Right lobe of liver (tissue), 6 donors: ENCODE measurements at regions not wholly inside any gene's neighbourhood (a gene's known extent, or its start where the extent isn't known, plus 50 kb on each side); places are given as distances from the start of the nearest gene placed in this dataset.

Experiments
- ATAC-seq, 4 donors: fragments of 200-7000 bp; cut with Tn5 transposase; one replicate each; pipeline ENCODE4 v1.9.1; 2020; ENCODE audit warnings: mild to moderate bottlenecking in 4 of 4, moderate library complexity in 4 of 4
- DNase-seq, 3 donors: peaks; one replicate each; pipeline ENCODE4 v3.0.0-alpha.2; 2020
- H3K27ac ChIP-seq, 3 donors: fragments of 200-600 bp; one replicate each; pipeline ENCODE4 v1.8.0; 2022
- H3K27me3 ChIP-seq, 2 donors: fragments of 200-600 bp; one replicate each; pipeline ENCODE4 v1.8.0; 2022
- H3K36me3 ChIP-seq, 4 donors: fragments of 200-600 bp; sonication (generic) in 1 of 4; one replicate each; pipeline versions ENCODE4 v1.5.1 to v1.8.0; 2017 to 2022; ENCODE audit warnings: control low read depth in 1 of 4
- H3K4me1 ChIP-seq, 4 donors: fragments of 200-600 bp; sonication (generic) in 1 of 4; one replicate each; pipeline versions ENCODE4 v1.5.1 to v1.8.0; 2017 to 2022; ENCODE audit warnings: control low read depth in 1 of 4
- H3K4me3 ChIP-seq, 3 donors: fragments of 200-600 bp; one replicate each; pipeline ENCODE4 v1.8.0; 2022
- H3K9me3 ChIP-seq, 4 donors: fragments of 200-600 bp; sonication (generic) in 1 of 4; one replicate each; pipeline versions ENCODE4 v1.5.1 to v1.8.0; 2017 to 2022; ENCODE audit warnings: control low read depth in 1 of 4
- POLR2A ChIP-seq: fragments of 450-650 bp; IDR thresholded peaks from one replicate; pipeline ENCODE4 v1.6.1; 2017; ENCODE audit warnings: antibody characterized with exemption, mild to moderate bottlenecking
- WGBS: methylation state at CpG from one replicate; pipeline ENCODE4 v1.1.6; 2018; ENCODE audit warnings: low coverage, low lambda C conversion rate; ENCODE audit not compliant: insufficient coverage; ENCODE audit errors: missing lambda C conversion rate; 5-methylcytosine and 5-hydroxymethylcytosine counted together
- intact Hi-C, 2 donors: fragments of 100-400 bp; cut with DNase I; formaldehyde crosslinking; loops; one replicate each; pipeline versions ENCODE4 v1.11.2 to v1.14.1; 2022
- TF ChIP-seq, protein P1 (sequence below), 4 donors: fragments of 200-600 bp in 3 of 4; fragments of 450-650 bp in 1 of 4; IDR thresholded peaks; one replicate each; pipeline versions ENCODE4 v1.5.1 to v1.8.0; 2016 to 2022; ENCODE audit warnings: antibody characterized with exemption in 4 of 4, mild to moderate bottlenecking in 2 of 4
- donor health status: DM: no; HTN: yes; CAD: no.
- donor health status: DM: no; HTN: no; CAD: no.
- donor health status: DM: no; HTN: no; CAD: no.
- donor health status: DM: no; HTN: yes; CAD: no.
- donor health status: DM: no; HTN: yes; CAD: no.

DNA sequence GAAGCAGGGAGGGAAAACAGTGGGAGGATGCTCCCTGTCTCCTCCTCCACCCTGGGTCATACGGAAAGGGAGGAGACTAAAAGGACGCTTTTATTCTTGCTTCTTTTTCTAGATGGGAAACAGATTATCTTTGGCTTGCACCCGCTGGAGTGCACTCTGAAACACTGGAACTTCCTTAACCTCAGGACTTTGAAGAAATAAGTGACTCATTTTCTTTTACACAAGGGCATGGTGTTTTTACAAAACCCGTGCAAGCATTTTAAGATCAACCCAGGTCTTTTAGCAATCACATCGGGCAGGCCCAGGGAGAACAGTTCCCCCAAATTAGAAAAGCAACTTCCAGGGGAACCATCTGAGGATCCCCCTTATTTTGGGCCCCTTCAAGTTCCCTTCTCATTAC is 80.9 kb upstream of the TSPAN11 start:
- no peaks in the 10 kb centered on the region for H3K4me1 ChIP-seq
- no peak for ATAC-seq
- H3K27ac ChIP-seq: no peak overlapping the region
- WGBS: 81% methylated on average over 5 of the region's 5 CpGs
- H3K4me3 ChIP-seq: no peak overlapping the region
- intact Hi-C loops: loop anchor here in 1 of 2 donors (5.0 kb wide), 1 partner anchor 142 kb away; no protein-coding TSS in a partner anchor
- no peak for DNase-seq
- H3K9me3 ChIP-seq: no peaks in the 10 kb centered on the region
- no peaks in the 10 kb centered on the region for H3K27me3 ChIP-seq
- H3K36me3 ChIP-seq: no peaks in the 10 kb centered on the region
- TF ChIP-seq, protein P1, sequence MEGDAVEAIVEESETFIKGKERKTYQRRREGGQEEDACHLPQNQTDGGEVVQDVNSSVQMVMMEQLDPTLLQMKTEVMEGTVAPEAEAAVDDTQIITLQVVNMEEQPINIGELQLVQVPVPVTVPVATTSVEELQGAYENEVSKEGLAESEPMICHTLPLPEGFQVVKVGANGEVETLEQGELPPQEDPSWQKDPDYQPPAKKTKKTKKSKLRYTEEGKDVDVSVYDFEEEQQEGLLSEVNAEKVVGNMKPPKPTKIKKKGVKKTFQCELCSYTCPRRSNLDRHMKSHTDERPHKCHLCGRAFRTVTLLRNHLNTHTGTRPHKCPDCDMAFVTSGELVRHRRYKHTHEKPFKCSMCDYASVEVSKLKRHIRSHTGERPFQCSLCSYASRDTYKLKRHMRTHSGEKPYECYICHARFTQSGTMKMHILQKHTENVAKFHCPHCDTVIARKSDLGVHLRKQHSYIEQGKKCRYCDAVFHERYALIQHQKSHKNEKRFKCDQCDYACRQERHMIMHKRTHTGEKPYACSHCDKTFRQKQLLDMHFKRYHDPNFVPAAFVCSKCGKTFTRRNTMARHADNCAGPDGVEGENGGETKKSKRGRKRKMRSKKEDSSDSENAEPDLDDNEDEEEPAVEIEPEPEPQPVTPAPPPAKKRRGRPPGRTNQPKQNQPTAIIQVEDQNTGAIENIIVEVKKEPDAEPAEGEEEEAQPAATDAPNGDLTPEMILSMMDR (IDR thresholded peaks at IDR 0.05): no peak
- TF ChIP-seq POLR2A: no peak

DNA sequence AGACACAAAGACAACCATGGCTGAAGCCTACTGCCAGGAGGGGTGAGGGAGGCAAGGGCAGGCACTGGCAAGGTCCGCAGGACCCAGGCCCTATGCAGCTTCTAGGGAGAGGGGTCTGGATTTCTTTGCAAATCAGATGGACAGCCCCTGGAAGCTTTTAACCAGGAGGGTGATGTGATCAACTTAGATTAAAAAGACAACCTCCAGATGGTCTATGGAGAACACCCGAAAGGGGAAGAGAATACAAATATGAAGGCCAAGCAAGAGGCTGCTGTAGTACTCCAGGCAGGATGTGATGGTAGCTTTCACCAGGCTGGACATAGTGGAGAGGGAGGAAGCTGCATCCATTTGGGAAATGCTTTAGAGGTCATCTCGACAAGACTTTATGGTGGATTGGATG is 83.3 kb upstream of the TSPAN11 start:
- Histone ChIP-seq H3K4me1 (no peaks in the 10 kb centered on the region), H3K36me3 (no peaks in the 10 kb centered on the region), H3K27ac (no peak overlapping the region), H3K27me3 (no peaks in the 10 kb centered on the region), H3K4me3 (no peak overlapping the region), H3K9me3 (no peaks in the 10 kb centered on the region)
- ATAC-seq (no peak), DNase-seq (no peak)
- TF ChIP-seq, protein P1 (IDR thresholded peaks at IDR 0.05): no peak
- no peak for TF ChIP-seq POLR2A
- WGBS: 100% methylated on average over 2 of the region's 3 CpGs
- intact Hi-C loops: no loop called here

- no peaks in the 10 kb centered on the region for H3K9me3 ChIP-seq
- 29% methylated on average over 1 of the region's 3 CpGs for WGBS
- no peaks in the 10 kb centered on the region for H3K27me3 ChIP-seq
- H3K4me3 ChIP-seq: no peak overlapping the region
- no peak overlapping the region for H3K27ac ChIP-seq
- no peaks in the 10 kb centered on the region for H3K4me1 ChIP-seq
- TF ChIP-seq, protein P1 (IDR thresholded peaks at IDR 0.05): no peak
- TF ChIP-seq POLR2A: no peak
- ATAC-seq: no peak
- no peak for DNase-seq
- no peaks in the 10 kb centered on the region for H3K36me3 ChIP-seq
- intact Hi-C loops: no loop called here
These were observed 85.8 kb upstream of the TSPAN11 start for GRCh38 chr12:30840715-30841114.

- DNase-seq (no peak), ATAC-seq (no peak)
- Histone ChIP-seq H3K9me3 (no peaks in the 10 kb centered on the region), H3K27me3 (no peaks in the 10 kb centered on the region), H3K27ac (no peak overlapping the region), H3K36me3 (no peaks in the 10 kb centered on the region), H3K4me3 (no peak overlapping the region), H3K4me1 (no peaks in the 10 kb centered on the region)
- 40% methylated on average over 4 of the region's 7 CpGs for WGBS
- intact Hi-C loops: no loop called here
- TF ChIP-seq POLR2A: no peak
These were observed 85.0 kb upstream of the CAPRIN2 start for GRCh38 chr12:30839643-30840220.

GRCh38 chr12:30837595-30837994 is 82.8 kb upstream of the CAPRIN2 start:
- Histone ChIP-seq H3K36me3 (no peaks in the 10 kb centered on the region), H3K9me3 (no peaks in the 10 kb centered on the region), H3K27me3 (no peaks in the 10 kb centered on the region), H3K4me1 (no peaks in the 10 kb centered on the region), H3K27ac (no peak overlapping the region), H3K4me3 (no peak overlapping the region)
- no peak for TF ChIP-seq POLR2A
- TF ChIP-seq, protein P1 (IDR thresholded peaks at IDR 0.05): no peak
- intact Hi-C loops: no loop called here
- no peak for ATAC-seq
- WGBS: 20% methylated on average over 3 of the region's 7 CpGs
- no peak for DNase-seq
